Activated naive CD8-positive, alpha-beta T cell treated with anti-CD3 and anti-CD28 coated beads, Interleukin-2, amount 50 U/mL, for 24 hours (primary cell): ENCODE measurements at regions not wholly inside any gene's neighbourhood (a gene's known extent, or its start where the extent isn't known, plus 50 kb on each side); places are given as distances from the start of the nearest gene placed in this dataset.

Source experiments
- ATAC-seq: fragments of 150-1000 bp; cut with Tn5 transposase; one replicate; pipeline ENCODE4 v1.10.0; 2021
- DNase-seq: peaks from one replicate; pipeline ENCODE4 v3.0.0; 2021
- H3K27ac Mint-ChIP-seq: one replicate; pipeline ENCODE4 v1.8.0; 2021; ENCODE audit warnings: mild to moderate bottlenecking, mixed read lengths
- H3K27me3 Mint-ChIP-seq: one replicate; pipeline ENCODE4 v1.8.0; 2021; ENCODE audit warnings: mixed read lengths
- H3K36me3 Mint-ChIP-seq: one replicate; pipeline ENCODE4 v1.8.0; 2021; ENCODE audit warnings: low read depth, mixed read lengths
- H3K4me1 Mint-ChIP-seq: one replicate; pipeline ENCODE4 v1.8.0; 2021; ENCODE audit warnings: mixed read lengths
- H3K4me3 Mint-ChIP-seq: one replicate; pipeline ENCODE4 v1.8.0; 2021; ENCODE audit warnings: mild to moderate bottlenecking, moderate library complexity, mixed read lengths
- H3K9me3 Mint-ChIP-seq: one replicate; pipeline ENCODE4 v1.8.0; 2021; ENCODE audit warnings: mixed read lengths

GRCh38 chr4:136320465-136320813 lies 1211.9 kb downstream of the PCDH18 start:
- DNase-seq: no peak
- Mint-ChIP-seq H3K27ac (no peak overlapping the region), H3K4me1 (no peaks in the 10 kb centered on the region), H3K4me3 (no peak overlapping the region), H3K36me3 (no peaks in the 10 kb centered on the region), H3K27me3 (no peaks in the 10 kb centered on the region), H3K9me3 (peaks cover 4% of the 10 kb centered on the region)
- no peak for ATAC-seq

DNA sequence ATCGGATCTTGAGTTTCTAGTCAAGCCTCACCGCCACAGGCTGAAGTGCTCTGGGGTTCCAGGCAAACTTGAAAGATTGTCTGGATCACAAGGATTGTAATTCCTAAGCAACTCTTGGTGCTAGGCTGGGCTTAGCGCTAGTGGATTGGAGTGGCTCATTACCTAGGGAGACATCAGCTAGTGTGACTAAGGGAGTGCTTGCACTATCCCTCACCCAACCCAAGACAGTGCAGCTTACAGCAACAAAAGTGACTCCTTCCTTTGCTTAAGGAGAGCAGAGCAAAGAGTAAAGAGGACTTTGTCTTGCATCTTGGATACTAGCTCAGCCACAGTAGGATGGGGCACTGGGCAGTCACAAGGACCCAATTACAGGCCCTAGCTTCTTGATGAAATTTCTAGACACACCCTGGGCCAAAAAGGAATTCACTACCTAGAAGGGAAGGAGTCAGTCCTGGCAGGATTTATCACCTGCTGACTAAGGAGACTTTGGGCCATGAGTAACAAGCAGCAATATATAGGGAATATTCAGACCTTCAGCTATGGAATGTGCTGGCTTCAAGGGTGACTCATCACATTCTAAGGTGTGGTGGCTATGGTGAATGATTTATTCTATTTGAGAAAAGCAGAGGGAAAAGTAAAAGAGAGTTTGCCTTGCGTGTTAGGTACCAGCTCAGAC lies 1212.4 kb downstream of the PCDH18 start:
- no peak overlapping the region for H3K4me3 Mint-ChIP-seq
- H3K36me3 Mint-ChIP-seq: no peaks in the 10 kb centered on the region
- peaks cover 4% of the 10 kb centered on the region for H3K9me3 Mint-ChIP-seq
- H3K27ac Mint-ChIP-seq: no peak overlapping the region
- no peaks in the 10 kb centered on the region for H3K27me3 Mint-ChIP-seq
- no peaks in the 10 kb centered on the region for H3K4me1 Mint-ChIP-seq
- DNase-seq: no peak
- no peak for ATAC-seq

DNA sequence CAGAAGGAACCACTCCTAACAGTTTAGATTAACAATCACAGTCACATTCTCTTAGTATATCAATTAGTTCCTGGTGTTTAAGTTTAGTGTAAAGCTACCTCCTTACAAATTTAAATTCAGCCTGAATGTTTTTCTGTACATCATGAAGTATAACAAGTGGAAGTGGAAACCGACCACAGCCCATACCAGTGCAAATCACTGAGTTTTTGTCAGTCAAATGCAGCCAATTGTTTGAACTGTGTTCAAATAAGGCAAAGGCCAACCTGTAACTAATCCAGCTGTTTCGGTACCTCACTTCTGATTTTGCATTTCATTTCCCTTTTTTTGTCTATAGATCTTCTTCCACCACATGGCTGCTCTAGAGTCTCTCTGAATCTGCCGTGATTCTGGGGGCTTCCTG lies 1215.3 kb downstream of the PCDH18 start:
- no peak for ATAC-seq
- Mint-ChIP-seq H3K4me3 (no peak overlapping the region), H3K27me3 (no peaks in the 10 kb centered on the region), H3K9me3 (peaks cover 7% of the 10 kb centered on the region), H3K36me3 (no peaks in the 10 kb centered on the region), H3K4me1 (no peaks in the 10 kb centered on the region), H3K27ac (no peak overlapping the region)
- no peak for DNase-seq

DNA sequence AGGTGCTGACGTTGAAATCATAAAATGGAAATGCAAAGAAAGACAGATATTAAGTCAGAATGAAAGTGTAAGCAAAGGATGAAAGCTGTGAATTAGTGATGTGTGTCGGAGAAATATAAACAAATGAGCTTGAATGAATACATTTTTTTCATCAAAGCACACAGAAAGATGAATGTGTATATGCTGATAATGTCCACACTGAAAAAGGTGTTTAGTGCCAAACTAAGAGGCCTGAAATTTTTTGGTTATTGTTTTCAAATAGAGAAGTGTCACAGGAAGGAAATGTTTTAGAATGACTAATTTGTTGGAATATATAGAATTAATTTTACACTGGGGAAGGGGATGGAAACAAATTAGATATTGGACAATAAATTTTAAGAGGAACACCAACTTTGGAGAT lies 1217.6 kb downstream of the PCDH18 start:
- Mint-ChIP-seq H3K4me1 (no peaks in the 10 kb centered on the region), H3K27me3 (no peaks in the 10 kb centered on the region), H3K9me3 (peaks cover 7% of the 10 kb centered on the region), H3K27ac (no peak overlapping the region), H3K4me3 (no peak overlapping the region), H3K36me3 (no peaks in the 10 kb centered on the region)
- ATAC-seq (no peak), DNase-seq (no peak)

DNA sequence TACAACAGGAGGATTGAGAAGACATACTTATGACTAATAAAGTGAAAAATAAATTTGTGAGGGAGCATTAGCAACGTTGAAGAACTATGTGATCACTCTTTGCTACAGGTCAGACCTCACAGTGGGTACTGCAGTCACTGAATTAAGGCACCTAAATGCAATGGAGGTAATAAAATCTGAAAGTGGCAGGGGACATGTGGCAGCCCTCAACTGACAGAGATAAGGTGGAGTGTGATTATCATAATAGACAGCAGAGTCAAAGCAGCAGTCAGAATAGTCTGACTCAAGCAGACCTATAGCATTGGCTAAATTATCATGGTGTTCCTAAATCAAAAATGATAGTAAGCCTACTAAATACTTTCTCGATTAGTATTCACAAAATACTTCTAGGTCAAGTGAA lies 1220.5 kb downstream of the PCDH18 start:
- H3K27ac Mint-ChIP-seq: no peak overlapping the region
- H3K4me3 Mint-ChIP-seq: no peak overlapping the region

DNA sequence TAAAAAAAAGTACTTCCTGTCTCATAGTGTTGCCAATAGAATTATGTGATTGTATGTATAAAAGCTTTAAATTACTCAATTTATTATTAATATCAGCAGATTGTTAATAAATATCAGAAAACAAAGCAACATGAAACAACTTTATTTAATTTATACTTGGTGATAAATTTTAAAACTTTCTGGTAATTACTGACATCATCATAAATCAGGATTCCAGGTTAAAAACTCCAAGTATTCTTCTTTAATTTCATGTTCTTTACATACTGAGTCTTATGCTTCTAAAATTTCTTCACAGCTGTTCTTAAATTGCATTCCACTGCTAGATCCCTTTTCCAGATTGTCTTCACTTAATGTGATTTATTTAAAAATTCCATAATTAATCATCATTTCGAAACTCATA lies 1224.5 kb downstream of the PCDH18 start:
- ATAC-seq: no peak
- H3K27ac Mint-ChIP-seq: no peak overlapping the region

More for the DNA sequence above, 1220.5 kb downstream of the PCDH18 start:
- DNase-seq (no peak), ATAC-seq (no peak)
- H3K9me3 Mint-ChIP-seq: peaks cover 3% of the 10 kb centered on the region
- no peaks in the 10 kb centered on the region for H3K27me3 Mint-ChIP-seq
- no peaks in the 10 kb centered on the region for H3K36me3 Mint-ChIP-seq
- H3K4me1 Mint-ChIP-seq: no peaks in the 10 kb centered on the region

DNA sequence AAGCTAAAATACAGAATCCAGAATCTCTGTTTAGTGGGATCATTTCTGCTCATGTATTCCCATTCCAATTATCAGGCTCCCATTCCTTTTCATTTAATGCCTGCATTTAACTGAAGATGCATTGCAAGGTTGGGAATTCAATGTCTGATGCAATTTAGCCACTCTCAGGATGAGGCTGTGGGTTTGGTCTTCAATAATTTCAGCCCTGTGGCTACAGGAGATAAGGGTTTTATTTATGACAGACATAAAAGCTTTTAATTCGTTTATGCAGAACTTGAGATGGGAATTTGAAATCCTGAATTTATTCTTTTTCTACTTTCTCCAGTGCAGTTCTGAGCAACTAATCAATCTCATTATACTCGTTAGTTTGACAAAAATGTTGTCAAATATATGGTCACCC lies 1225.9 kb downstream of the PCDH18 start:
- H3K36me3 Mint-ChIP-seq: no peaks in the 10 kb centered on the region
- H3K9me3 Mint-ChIP-seq: no peaks in the 10 kb centered on the region
- H3K27ac Mint-ChIP-seq: no peak overlapping the region
- DNase-seq (no peak), ATAC-seq (no peak)
- no peaks in the 10 kb centered on the region for H3K4me1 Mint-ChIP-seq
- no peak overlapping the region for H3K4me3 Mint-ChIP-seq
- H3K27me3 Mint-ChIP-seq: no peaks in the 10 kb centered on the region

More for the DNA sequence above, 1224.5 kb downstream of the PCDH18 start:
- Mint-ChIP-seq H3K36me3 (no peaks in the 10 kb centered on the region), H3K27me3 (no peaks in the 10 kb centered on the region), H3K9me3 (no peaks in the 10 kb centered on the region), H3K4me1 (no peaks in the 10 kb centered on the region), H3K4me3 (no peak overlapping the region)
- DNase-seq: no peak

- DNase-seq (no peak), ATAC-seq (no peak)
- Mint-ChIP-seq H3K4me1 (no peaks in the 10 kb centered on the region), H3K36me3 (no peaks in the 10 kb centered on the region), H3K27ac (no peak overlapping the region), H3K9me3 (no peaks in the 10 kb centered on the region), H3K27me3 (no peaks in the 10 kb centered on the region), H3K4me3 (no peak overlapping the region)
These were observed 1229.7 kb downstream of the PCDH18 start for GRCh38 chr4:136302566-136302965.

- Mint-ChIP-seq H3K4me3 (no peak overlapping the region), H3K27me3 (no peaks in the 10 kb centered on the region), H3K27ac (no peak overlapping the region), H3K36me3 (no peaks in the 10 kb centered on the region), H3K9me3 (no peaks in the 10 kb centered on the region), H3K4me1 (no peaks in the 10 kb centered on the region)
- ATAC-seq (no peak), DNase-seq (no peak)
These were observed 1230.4 kb downstream of the PCDH18 start for GRCh38 chr4:136301749-136302495.

GRCh38 chr4:136283977-136284376 lies 1248.3 kb downstream of the PCDH18 start:
- Mint-ChIP-seq H3K27ac (no peak overlapping the region), H3K36me3 (no peaks in the 10 kb centered on the region), H3K4me3 (no peak overlapping the region), H3K9me3 (no peaks in the 10 kb centered on the region), H3K4me1 (no peaks in the 10 kb centered on the region), H3K27me3 (no peaks in the 10 kb centered on the region)
- ATAC-seq: no peak
- no peak for DNase-seq

GRCh38 chr4:136281889-136282288 lies 1250.4 kb downstream of the PCDH18 start:
- DNase-seq (no peak), ATAC-seq (no peak)
- Mint-ChIP-seq H3K36me3 (no peaks in the 10 kb centered on the region), H3K4me3 (no peak overlapping the region), H3K27me3 (no peaks in the 10 kb centered on the region), H3K27ac (no peak overlapping the region), H3K9me3 (no peaks in the 10 kb centered on the region), H3K4me1 (no peaks in the 10 kb centered on the region)

DNA sequence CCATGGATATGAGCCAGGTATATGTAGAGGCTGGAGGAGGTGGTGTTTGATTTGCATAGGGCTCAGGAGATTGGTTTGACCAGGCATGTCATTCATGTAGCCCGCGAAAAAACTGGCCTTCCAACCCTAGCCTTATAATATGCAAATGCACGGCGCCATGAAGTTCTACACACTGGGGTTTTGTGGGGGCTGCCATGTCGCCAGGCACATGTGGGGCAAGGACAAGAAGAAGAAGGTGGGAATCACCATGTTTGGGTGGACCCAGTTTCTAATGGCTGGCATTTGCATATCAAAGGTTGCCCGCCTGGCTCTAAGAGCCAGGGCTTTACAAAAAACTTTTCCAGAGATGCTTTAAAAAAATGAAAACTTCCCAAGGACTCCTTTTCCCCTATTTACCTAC lies 1251.0 kb downstream of the PCDH18 start:
- H3K36me3 Mint-ChIP-seq: no peaks in the 10 kb centered on the region
- H3K9me3 Mint-ChIP-seq: no peaks in the 10 kb centered on the region
- H3K27me3 Mint-ChIP-seq: no peaks in the 10 kb centered on the region
- H3K4me3 Mint-ChIP-seq: no peak overlapping the region
- no peak overlapping the region for H3K27ac Mint-ChIP-seq
- H3K4me1 Mint-ChIP-seq: no peaks in the 10 kb centered on the region
- ATAC-seq: no peak
- DNase-seq: no peak

DNA sequence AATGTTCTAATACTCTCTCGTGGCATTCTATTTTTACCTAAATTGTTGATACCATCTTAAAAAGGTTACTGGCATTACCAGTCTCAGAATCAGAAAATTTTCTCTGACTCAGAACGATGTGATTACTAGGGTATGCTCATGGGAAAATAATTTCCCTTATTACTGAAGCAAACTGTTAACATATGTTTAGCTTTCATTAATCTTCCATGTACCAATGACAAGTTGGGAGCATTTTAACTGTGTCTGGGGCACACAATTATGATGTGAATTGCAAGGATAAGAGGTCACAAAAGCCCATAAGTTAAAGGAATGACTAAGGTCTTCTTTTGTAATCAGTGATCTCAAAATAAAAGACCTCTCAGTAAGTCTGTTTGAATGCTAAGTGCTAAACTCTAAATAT lies 1254.6 kb downstream of the PCDH18 start:
- Mint-ChIP-seq H3K4me3 (no peak overlapping the region), H3K9me3 (peaks cover 8% of the 10 kb centered on the region), H3K27me3 (no peaks in the 10 kb centered on the region), H3K27ac (no peak overlapping the region), H3K36me3 (no peaks in the 10 kb centered on the region), H3K4me1 (no peaks in the 10 kb centered on the region)
- DNase-seq (no peak), ATAC-seq (no peak)

DNA sequence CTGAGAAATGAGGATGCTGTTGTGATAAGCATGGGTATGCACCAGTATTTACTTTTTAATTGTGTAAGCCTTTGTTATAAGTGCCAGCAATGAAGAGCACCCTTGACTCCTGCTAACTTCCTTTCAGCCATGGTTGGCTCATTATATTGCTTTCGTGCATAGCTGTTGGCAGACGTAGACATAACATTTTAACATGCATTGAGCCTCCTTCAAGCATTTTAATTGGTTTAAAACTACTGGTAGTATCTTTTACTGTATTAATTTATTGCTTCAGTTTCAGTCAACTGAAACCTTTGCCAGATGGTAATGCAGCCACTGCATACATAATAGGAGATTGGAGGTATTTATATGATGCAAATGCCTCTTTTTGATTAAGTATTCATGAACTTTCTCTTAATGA lies 1285.4 kb downstream of the PCDH18 start:
- H3K4me3 Mint-ChIP-seq: no peak overlapping the region

GRCh38 chr4:136241221-136241986 lies 1290.9 kb downstream of the PCDH18 start:
- no peak overlapping the region for H3K4me3 Mint-ChIP-seq
- H3K27me3 Mint-ChIP-seq: no peaks in the 10 kb centered on the region
- DNase-seq (no peak), ATAC-seq (no peak)
- no peak overlapping the region for H3K27ac Mint-ChIP-seq
- no peaks in the 10 kb centered on the region for H3K36me3 Mint-ChIP-seq
- peaks cover 19% of the 10 kb centered on the region for H3K9me3 Mint-ChIP-seq
- H3K4me1 Mint-ChIP-seq: no peaks in the 10 kb centered on the region

More for the DNA sequence above, 1285.4 kb downstream of the PCDH18 start:
- DNase-seq: no peak
- Mint-ChIP-seq H3K36me3 (no peaks in the 10 kb centered on the region), H3K9me3 (peaks cover 4% of the 10 kb centered on the region), H3K4me1 (no peaks in the 10 kb centered on the region), H3K27ac (no peak overlapping the region), H3K27me3 (no peaks in the 10 kb centered on the region)
- ATAC-seq: no peak
